BJ (cell line): ENCODE measurements at regions not wholly inside any gene's neighbourhood (a gene's known extent, or its start where the extent isn't known, plus 50 kb on each side); places are given as distances from the start of the nearest gene placed in this dataset.

Experiments used
- CTCF ChIA-PET: fragments of 350-600 bp; formaldehyde crosslinking; extraction: SDS; loops from one replicate; lab custom pipeline; 2021; ENCODE audit warnings: antibody characterized with exemption, inconsistent platforms; lab: Yijun Ruan, JAX
- POLR2A ChIA-PET: fragments of 300-600 bp; sonication (Branson Sonifier 250); formaldehyde crosslinking; extraction: SDS; loops from one replicate; lab custom pipeline; 2021; ENCODE audit warnings: antibody characterized with exemption; lab: Charles Lee
- DNase-seq: peaks from one replicate; pipeline ENCODE4 v3.0.0-alpha.2; 2011; ENCODE audit warnings: low read depth
- H3K27me3 ChIP-seq: 2 replicates; pipeline ENCODE4 v1.6.0; 2011; ENCODE audit warnings: low read length; ENCODE audit not compliant: control insufficient read depth, insufficient read depth
- H3K36me3 ChIP-seq: 2 replicates; pipeline ENCODE4 v1.5.1; 2011; ENCODE audit warnings: low read length; ENCODE audit not compliant: control insufficient read depth, insufficient read depth
- H3K4me3 ChIP-seq: 2 replicates; pipeline ENCODE4 v1.5.1; 2011; ENCODE audit warnings: low read depth, mild to moderate bottlenecking, control low read depth, low read length
- CTCF ChIP-seq: IDR thresholded peaks from 2 replicates; pipeline ENCODE4 v1.5.1; 2011; ENCODE audit warnings: low read depth, mild to moderate bottlenecking, control low read depth, inconsistent platforms, low read length, moderate library complexity; ENCODE audit not compliant: insufficient read depth

DNA sequence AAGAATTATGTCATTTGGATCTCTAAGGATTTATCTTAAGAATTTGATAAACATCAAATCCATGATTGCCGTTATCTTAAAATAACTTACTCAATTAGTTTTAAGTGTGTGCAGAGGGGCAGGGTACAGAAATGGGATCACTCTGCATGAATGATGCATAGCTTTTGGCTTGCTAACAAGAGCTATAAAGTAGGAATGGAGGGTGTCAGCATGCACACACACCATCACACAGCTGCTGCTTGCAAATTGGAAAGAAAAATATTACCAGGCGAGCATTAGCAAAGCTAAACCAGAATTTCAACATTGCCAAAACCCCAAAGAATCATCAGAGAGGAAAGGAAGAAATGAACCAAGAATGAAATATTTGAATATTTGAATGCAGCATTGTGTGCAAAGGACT, 580.6 kb downstream of the LMO7 start:
- no peak for TF ChIP-seq CTCF
- Histone ChIP-seq H3K36me3 (no peaks in the 10 kb centered on the region), H3K27me3 (no peaks in the 10 kb centered on the region), H3K4me3 (no peak overlapping the region)
- POLR2A ChIA-PET, result no interaction called here
- DNase-seq, result no peak
- CTCF ChIA-PET, result no interaction called here

DNA sequence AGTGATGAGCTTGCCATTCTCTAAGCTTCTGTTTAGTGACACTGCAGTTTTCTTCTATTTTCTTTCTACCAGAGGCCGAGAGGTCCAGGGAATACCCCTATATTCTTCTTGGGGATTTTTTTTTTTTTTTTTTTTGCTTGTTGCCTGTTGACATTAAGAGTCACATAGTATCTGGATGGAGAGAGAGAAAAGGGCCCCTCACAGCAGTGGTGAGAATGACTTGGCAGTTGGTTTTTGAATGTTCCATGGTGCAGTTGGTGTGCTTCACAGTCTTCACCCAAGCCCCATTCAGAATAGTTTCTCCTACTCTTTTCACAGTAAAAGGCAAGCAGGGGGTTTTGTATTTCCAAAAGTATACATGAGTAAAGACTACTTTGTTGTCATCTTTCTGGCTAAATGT, 577.9 kb downstream of the LMO7 start:
- ChIA-PET CTCF (interaction anchor here (0.6 kb wide), 1 partner anchor 40 kb away, joined by 3 read pairs; no protein-coding TSS in a partner anchor), POLR2A (no interaction called here)
- DNase-seq, result no peak
- Histone ChIP-seq H3K36me3 (no peaks in the 10 kb centered on the region), H3K27me3 (no peaks in the 10 kb centered on the region), H3K4me3 (no peak overlapping the region)
- no peak for TF ChIP-seq CTCF

GRCh38 chr13:76213423-76213904, 577.3 kb downstream of the LMO7 start:
- CTCF ChIA-PET, result interaction anchor here (0.6 to 0.8 kb wide), 2 partner anchors 41 to 352 kb away, joined by 3 read pairs; no protein-coding TSS in a partner anchor
- Histone ChIP-seq H3K27me3 (no peaks in the 10 kb centered on the region), H3K36me3 (no peaks in the 10 kb centered on the region), H3K4me3 (no peak overlapping the region)
- no peak for TF ChIP-seq CTCF
- POLR2A ChIA-PET, result no interaction called here
- no peak for DNase-seq

DNA sequence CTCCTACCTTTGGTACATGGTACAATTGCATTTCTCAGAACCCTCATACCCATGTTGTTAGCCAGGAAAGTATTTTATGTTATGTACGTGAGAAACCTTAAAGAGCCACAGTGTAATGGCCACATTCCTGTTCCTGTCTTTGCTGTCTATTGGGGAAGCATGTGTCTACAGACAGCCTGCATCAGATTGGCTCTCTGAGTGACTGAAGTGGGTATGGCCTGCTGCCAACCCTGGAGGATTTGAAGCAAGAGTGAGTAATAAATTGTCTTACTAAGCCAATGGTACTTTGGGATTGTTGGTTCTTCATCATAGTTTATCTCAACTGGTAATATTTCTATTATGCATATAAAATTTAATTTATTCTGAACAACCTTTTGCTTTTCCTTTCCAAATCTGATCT, 574.1 kb downstream of the LMO7 start:
- TF ChIP-seq CTCF, result no peak
- DNase-seq, result no peak
- no peaks in the 10 kb centered on the region for H3K36me3 ChIP-seq
- no peak overlapping the region for H3K4me3 ChIP-seq
- no peaks in the 10 kb centered on the region for H3K27me3 ChIP-seq
- CTCF ChIA-PET, result no interaction called here
- POLR2A ChIA-PET, result no interaction called here

GRCh38 chr13:76198568-76199163, 562.5 kb downstream of the LMO7 start:
- DNase-seq, result no peak
- CTCF ChIA-PET, result no interaction called here
- TF ChIP-seq CTCF, result no peak
- H3K27me3 ChIP-seq, result no peaks in the 10 kb centered on the region
- no peak overlapping the region for H3K4me3 ChIP-seq
- no peaks in the 10 kb centered on the region for H3K36me3 ChIP-seq
- POLR2A ChIA-PET, result no interaction called here
